ENCODE measurements at regions not wholly inside any gene's neighbourhood (a gene's known extent, or its start where the extent isn't known, plus 50 kb on each side); places are given as distances from the start of the nearest gene placed in this dataset.

GRCh38 chr4:28792917-28793597 is 1927.1 kb upstream of the PCDH7 start:
- H3K9me3 ChIP-seq (ENCODE audit: insufficient read depth, low read depth): no peaks in the 10 kb centered on the region; the same call in none of the 2 replicates
- H3K4me2 ChIP-seq: no peak overlapping the region
- H3K9me2 ChIP-seq (ENCODE audit: insufficient read depth): no peaks in the 10 kb centered on the region; the same call in 1 of the 2 replicates
- H3K36me3 ChIP-seq (ENCODE audit: low read depth): no peaks in the 10 kb centered on the region
- DNase-seq: no peak
- H3K27ac ChIP-seq: no peak overlapping the region
- ChIA-PET POLR2A (ENCODE audit: unreplicated experiment) (interaction anchor here (0.6 kb wide), 1 partner anchor 34 kb away, joined by 8 read pairs; no protein-coding TSS in a partner anchor), CTCF (no interaction called here)
- H2AFZ ChIP-seq: no peak overlapping the region
- no peak overlapping the region for H3K4me3 ChIP-seq
- H3K79me2 ChIP-seq (ENCODE audit: low read depth): no peaks in the 10 kb centered on the region
- H3F3A ChIP-seq (ENCODE audit: insufficient read depth, low read depth): no peaks in the 10 kb centered on the region
- H4K20me1 ChIP-seq (ENCODE audit: insufficient read depth): no peaks in the 10 kb centered on the region
- TF ChIP-seq EZH2 (IDR thresholded peaks at IDR 0.05; ENCODE audit: low read depth) (no peak), CTCF (conservative IDR thresholded peaks at IDR 0.05) (no peak)
- intact Hi-C loops (cut with micrococcal nuclease; ENCODE audit: unreplicated experiment): no loop called here
- H3K27me3 ChIP-seq (ENCODE audit: insufficient read depth, low read depth): no peaks in the 10 kb centered on the region
- BruUV-seq (replicated peaks): no TSS peak
- no peaks in the 10 kb centered on the region for H3K4me1 ChIP-seq (replicated peaks; ENCODE audit: insufficient read depth)

GRCh38 chr4:28799696-28800095 is 1920.5 kb upstream of the PCDH7 start:
- DNase-seq: no peak
- Histone ChIP-seq H3K27ac (no peak overlapping the region), H3K4me2 (no peak overlapping the region), H3K36me3 (ENCODE audit: low read depth) (no peaks in the 10 kb centered on the region), H3K9me3 (ENCODE audit: insufficient read depth, low read depth) (no peaks in the 10 kb centered on the region; the same call in none of the 2 replicates), H3K79me2 (ENCODE audit: low read depth) (no peaks in the 10 kb centered on the region), H2AFZ (no peak overlapping the region), H4K20me1 (ENCODE audit: insufficient read depth) (no peaks in the 10 kb centered on the region), H3K4me3 (no peak overlapping the region), H3F3A (ENCODE audit: insufficient read depth, low read depth) (no peaks in the 10 kb centered on the region), H3K27me3 (ENCODE audit: insufficient read depth, low read depth) (no peaks in the 10 kb centered on the region), H3K4me1 (replicated peaks; ENCODE audit: insufficient read depth) (no peaks in the 10 kb centered on the region), H3K9me2 (ENCODE audit: insufficient read depth) (no peaks in the 10 kb centered on the region; the same call in 1 of the 2 replicates)
- POLR2A ChIA-PET (ENCODE audit: unreplicated experiment): no interaction called here
- no TSS peak for BruUV-seq (replicated peaks)
- intact Hi-C loops (cut with micrococcal nuclease; ENCODE audit: unreplicated experiment): no loop called here
- no peak for TF ChIP-seq EZH2 (IDR thresholded peaks at IDR 0.05; ENCODE audit: low read depth)
- no peak for TF ChIP-seq CTCF (conservative IDR thresholded peaks at IDR 0.05)
- CTCF ChIA-PET: no interaction called here

- Histone ChIP-seq H3K27ac (no peak overlapping the region), H4K20me1 (ENCODE audit: insufficient read depth) (no peaks in the 10 kb centered on the region), H3K4me3 (no peak overlapping the region), H3K9me2 (ENCODE audit: insufficient read depth) (no peaks in the 10 kb centered on the region), H3K9me3 (ENCODE audit: insufficient read depth, low read depth) (no peaks in the 10 kb centered on the region), H3K4me1 (replicated peaks; ENCODE audit: insufficient read depth) (no peaks in the 10 kb centered on the region), H3K27me3 (ENCODE audit: insufficient read depth, low read depth) (no peaks in the 10 kb centered on the region), H3K36me3 (ENCODE audit: low read depth) (no peaks in the 10 kb centered on the region), H3F3A (ENCODE audit: insufficient read depth, low read depth) (no peaks in the 10 kb centered on the region), H3K79me2 (ENCODE audit: low read depth) (no peaks in the 10 kb centered on the region), H2AFZ (no peak overlapping the region), H3K4me2 (no peak overlapping the region)
- ChIA-PET POLR2A (ENCODE audit: unreplicated experiment) (no interaction called here), CTCF (no interaction called here)
- DNase-seq: no peak
- BruUV-seq (replicated peaks): no TSS peak
- TF ChIP-seq CTCF (conservative IDR thresholded peaks at IDR 0.05) (no peak), EZH2 (IDR thresholded peaks at IDR 0.05; ENCODE audit: low read depth) (no peak)
- intact Hi-C loops (cut with micrococcal nuclease; ENCODE audit: unreplicated experiment): no loop called here
Observed at GRCh38 chr4:28811025-28811424, 1909.1 kb upstream of the PCDH7 start.
